GM06990 (cell line): ENCODE measurements at regions not wholly inside any gene's neighbourhood (a gene's known extent, or its start where the extent isn't known, plus 50 kb on each side); places are given as distances from the start of the nearest gene placed in this dataset.

Source experiments
- DNase-seq: peaks from one replicate; pipeline ENCODE4 v3.0.0-alpha.2; 2011; ENCODE audit not compliant: insufficient read length; ENCODE audit errors: extremely low read depth
- H3K27me3 ChIP-seq: replicated peaks from 2 replicates; pipeline ENCODE4 v1.6.0; 2011; ENCODE audit warnings: low read length; ENCODE audit not compliant: control insufficient read depth, insufficient read depth
- H3K36me3 ChIP-seq: 2 replicates; pipeline ENCODE4 v1.5.1; 2011; ENCODE audit warnings: low read length; ENCODE audit not compliant: control insufficient read depth, insufficient read depth
- H3K4me3 ChIP-seq: replicated peaks from 2 replicates; pipeline ENCODE4 v1.5.1; 2011; ENCODE audit warnings: low read depth, mild to moderate bottlenecking, control low read depth, low read length
- CTCF ChIP-seq: IDR thresholded peaks from 2 replicates; pipeline ENCODE4 v1.5.1; 2011; ENCODE audit warnings: low read length, control low read depth, mild to moderate bottlenecking, inconsistent platforms; ENCODE audit not compliant: insufficient read depth, poor library complexity, severe bottlenecking

- Histone ChIP-seq H3K4me3 (no peak overlapping the region), H3K27me3 (no peaks in the 10 kb centered on the region), H3K36me3 (no peaks in the 10 kb centered on the region)
- no peak for TF ChIP-seq CTCF
- DNase-seq = no peak
Observed at GRCh38 chr3:65080432-65080831, 392.6 kb upstream of the ADAMTS9 start.

- H3K36me3 ChIP-seq = no peaks in the 10 kb centered on the region
- no peak for TF ChIP-seq CTCF
- H3K4me3 ChIP-seq = no peak overlapping the region
- no peak for DNase-seq
- H3K27me3 ChIP-seq = no peaks in the 10 kb centered on the region
Observed at GRCh38 chr3:65079560-65079959, 391.8 kb upstream of the ADAMTS9 start.

GRCh38 chr3:65078748-65079147 is 390.9 kb upstream of the ADAMTS9 start:
- no peaks in the 10 kb centered on the region for H3K36me3 ChIP-seq
- no peak overlapping the region for H3K4me3 ChIP-seq
- no peaks in the 10 kb centered on the region for H3K27me3 ChIP-seq
- DNase-seq = no peak
- TF ChIP-seq CTCF = no peak

GRCh38 chr3:65077124-65077523 is 389.3 kb upstream of the ADAMTS9 start:
- no peak for DNase-seq
- TF ChIP-seq CTCF = no peak
- H3K27me3 ChIP-seq = no peaks in the 10 kb centered on the region
- H3K4me3 ChIP-seq = no peak overlapping the region
- no peaks in the 10 kb centered on the region for H3K36me3 ChIP-seq

- TF ChIP-seq CTCF = no peak
- Histone ChIP-seq H3K36me3 (no peaks in the 10 kb centered on the region), H3K27me3 (no peaks in the 10 kb centered on the region), H3K4me3 (no peak overlapping the region)
- DNase-seq = no peak
Observed at GRCh38 chr3:65070968-65071367, 383.2 kb upstream of the ADAMTS9 start.

GRCh38 chr3:65060904-65061303 is 373.1 kb upstream of the ADAMTS9 start:
- no peak overlapping the region for H3K4me3 ChIP-seq
- H3K27me3 ChIP-seq = no peaks in the 10 kb centered on the region
- TF ChIP-seq CTCF = no peak
- no peaks in the 10 kb centered on the region for H3K36me3 ChIP-seq
- DNase-seq = no peak
